ACHN (cell line): ENCODE measurements at regions not wholly inside any gene's neighbourhood (a gene's known extent, or its start where the extent isn't known, plus 50 kb on each side); places are given as distances from the start of the nearest gene placed in this dataset.
"Not testable (repeated sequence)": the region's sequence is repeated elsewhere in the genome, so short reads cannot be mapped to it uniquely, and the experiment has no call there.

Source experiments
- DNase-seq: peaks from one replicate; pipeline ENCODE4 v3.0.0-alpha.2; 2015
- in situ Hi-C: cut with HindIII; loops from 2 replicates; pipeline ENCODE4 v1.10.0; 2017; ENCODE audit warnings: low sequenced_read_pairs, low pct_ligation_motif_present, low pct_unique_long_range_greater_than_20kb

DNA sequence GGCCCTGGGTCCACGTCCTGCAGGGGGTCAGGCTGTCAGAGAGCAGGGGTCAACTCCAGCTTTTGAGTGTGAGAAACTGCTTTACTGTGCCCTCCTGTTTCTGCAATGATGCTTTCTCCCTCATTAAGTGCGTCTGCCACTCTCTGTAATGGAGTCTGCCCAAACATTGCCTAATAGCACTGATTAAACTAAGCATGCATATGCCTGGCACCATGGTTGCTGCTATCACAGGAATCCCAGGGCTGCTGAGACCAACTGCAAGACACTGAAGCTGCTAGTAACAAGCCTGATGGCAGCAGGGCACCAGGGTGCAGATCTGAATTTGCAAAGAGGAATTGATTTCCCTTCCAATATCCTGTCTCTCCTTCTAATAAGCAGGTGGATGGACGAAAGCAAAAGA lies 125.3 kb downstream of the SLC24A2 start:
- DNase-seq: no peak
- in situ Hi-C loops: no loop called here

DNA sequence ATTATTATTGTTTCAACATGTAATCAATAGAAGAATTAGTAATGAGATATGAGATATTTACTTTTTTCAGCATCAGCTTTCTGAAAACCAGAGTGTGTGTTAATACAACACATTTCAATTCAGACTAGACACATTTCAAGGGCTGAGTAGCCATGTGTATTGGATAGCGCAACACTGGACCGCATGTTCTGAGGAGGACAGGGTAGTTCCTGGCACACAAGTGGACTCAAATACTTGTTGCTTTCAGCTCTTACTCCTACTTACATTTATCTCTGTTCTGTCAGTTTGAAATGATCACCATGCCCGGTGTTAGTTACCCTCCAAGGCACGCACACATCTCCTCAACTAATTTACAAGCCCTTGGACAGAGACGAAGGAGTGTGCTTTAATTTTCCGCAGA lies 126.6 kb downstream of the SLC24A2 start:
- no peak for DNase-seq
- in situ Hi-C loops: no loop called here

DNA sequence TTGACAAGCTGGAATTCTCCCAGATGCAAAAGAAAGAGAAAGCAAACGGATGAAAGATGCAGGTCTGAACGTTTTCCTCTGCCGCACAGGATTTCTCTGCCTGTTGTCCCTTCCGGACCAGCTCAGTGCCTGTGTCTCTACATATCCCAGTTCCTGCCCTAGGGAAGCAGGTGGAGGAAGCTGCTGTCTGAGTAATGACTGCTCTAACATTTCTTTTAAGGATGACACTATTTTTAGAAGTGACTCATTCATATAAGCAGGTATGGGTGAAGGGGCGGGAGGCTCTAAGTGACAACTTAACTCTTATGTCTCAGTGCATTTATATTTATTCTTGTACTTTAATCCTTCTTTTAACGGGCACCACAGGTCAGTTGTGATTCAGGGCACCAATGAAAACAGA lies 128.8 kb downstream of the SLC24A2 start:
- in situ Hi-C loops: no loop called here
- peak; percentile 2 for DNase-seq

DNA sequence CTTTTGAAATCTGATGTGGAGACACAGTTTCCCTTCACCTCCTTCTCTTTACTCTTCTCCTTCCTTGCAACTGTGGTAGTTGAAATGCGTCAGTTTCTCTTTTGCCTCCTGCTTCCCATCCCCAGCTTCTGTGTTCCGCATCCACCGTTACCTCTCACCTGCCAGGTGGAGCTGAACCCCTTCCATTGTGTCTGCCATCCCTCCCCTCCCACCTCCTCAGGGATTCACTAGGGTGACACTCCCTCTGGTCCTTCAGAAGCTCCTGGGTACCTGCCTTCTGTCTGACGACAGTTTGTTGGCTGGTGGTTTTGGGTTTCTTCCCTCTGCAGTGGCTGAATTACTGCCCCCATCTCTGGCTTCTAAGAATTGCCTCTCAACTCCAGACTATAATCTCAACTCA lies 132.1 kb downstream of the SLC24A2 start:
- in situ Hi-C loops: no loop called here
- no peak for DNase-seq

DNA sequence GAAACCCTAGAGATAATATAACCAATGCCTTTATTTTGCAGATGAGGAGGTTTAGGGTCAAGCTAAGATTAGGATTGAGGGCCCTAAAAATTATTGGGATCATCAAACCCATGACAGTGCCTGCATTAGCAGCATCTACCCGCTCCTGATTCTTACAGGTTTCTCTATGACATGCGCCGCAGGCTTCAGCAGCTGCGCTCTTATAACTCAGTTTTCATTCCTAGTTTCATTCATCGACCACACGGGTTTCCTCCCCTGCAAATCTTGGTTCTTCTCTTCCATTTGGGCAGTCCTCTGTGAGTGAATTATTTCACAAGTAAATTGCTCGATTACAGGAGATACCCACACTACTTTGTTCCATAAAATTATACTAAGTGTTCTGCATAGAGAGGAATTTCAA lies 137.2 kb downstream of the SLC24A2 start:
- in situ Hi-C loops: no loop called here
- no peak for DNase-seq

DNA sequence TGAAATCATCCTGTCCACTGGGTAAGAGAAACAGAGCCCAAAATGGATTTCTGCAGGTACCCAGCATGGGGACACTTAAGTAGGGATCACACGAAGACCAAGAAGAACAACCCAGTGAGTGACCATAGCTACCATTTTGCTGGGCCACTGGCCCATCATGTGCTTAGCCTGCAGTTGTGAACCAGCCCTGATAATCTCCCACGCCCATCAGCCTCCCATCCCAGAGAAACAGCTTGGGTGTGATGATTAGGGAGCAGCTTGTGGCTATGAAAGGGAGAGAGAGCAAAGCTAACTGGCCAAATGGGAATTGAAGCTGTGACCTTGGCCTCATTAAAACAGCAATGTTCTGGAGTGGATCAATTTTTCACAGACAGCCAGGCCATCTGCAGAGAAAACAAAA lies 138.5 kb downstream of the SLC24A2 start:
- no peak for DNase-seq
- in situ Hi-C loops: no loop called here

DNA sequence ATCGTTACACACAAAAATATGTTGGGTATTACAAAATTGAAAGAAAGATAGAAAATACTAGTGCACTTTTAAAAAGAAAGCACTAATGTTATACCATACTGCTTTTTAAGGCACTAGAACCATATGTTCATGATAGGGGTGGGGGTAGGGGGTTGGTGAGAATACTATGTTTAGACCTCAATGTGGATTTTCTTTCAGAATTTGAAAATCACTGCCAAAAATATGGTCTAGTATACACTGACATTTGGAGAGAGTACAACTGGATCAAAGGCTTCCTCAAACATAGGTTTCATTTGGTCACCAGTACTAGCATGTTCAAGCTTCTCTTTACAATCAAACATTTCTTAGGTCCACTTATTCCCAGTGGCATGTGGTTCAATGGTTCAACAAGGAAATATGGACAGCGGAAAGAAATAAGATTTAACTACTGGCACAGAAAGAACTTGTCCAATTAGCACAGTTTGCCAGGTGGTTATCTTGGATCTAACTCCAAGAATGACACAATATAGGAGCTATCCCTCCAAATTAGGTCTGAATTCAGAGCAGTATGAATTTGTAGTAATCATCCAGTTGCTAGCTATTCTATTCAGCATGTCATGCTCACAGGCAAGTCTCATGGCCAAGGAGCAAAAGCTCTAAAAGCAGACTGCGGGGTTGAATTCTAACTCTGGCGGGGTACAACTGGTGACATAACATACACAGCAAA lies 139.3 kb downstream of the SLC24A2 start:
- no peak for DNase-seq
- in situ Hi-C loops: no loop called here

DNA sequence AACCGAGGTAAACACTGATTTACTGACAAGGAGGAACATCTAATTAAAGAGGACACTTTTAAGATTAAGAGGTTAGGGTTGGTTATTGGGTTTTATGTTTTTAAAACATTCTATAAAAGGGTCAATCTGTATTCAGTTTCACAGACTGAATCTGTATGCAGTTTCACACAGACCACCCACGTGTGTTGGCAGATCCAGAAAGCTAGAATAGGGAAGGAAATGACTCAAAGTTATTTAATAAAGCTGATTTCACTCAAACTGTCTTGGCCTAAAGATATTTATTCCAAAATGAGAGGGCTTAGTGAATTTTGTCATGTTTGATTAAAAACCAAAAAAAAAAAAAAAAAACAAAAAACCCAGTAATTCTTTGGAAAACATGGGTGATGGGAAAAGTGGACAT lies 140.2 kb downstream of the SLC24A2 start:
- no peak for DNase-seq
- in situ Hi-C loops: no loop called here

DNA sequence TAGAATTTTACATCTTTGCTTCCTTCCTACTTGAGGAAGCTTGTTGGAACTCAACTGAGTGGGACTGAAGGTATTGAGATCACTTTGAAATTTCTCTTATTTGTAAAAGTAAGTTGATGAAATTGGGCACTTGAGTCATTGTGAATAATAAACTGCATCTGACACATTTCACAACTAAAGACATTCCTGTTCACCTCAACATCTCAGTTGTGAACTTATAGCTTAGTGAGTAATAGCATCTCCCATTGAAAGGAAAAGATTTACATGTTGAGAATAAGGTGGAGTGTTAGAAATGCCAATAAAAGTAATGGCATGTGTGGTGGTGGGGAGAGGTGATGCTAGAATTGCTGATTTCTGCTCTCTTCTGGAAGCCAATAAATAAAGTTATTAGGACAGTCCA lies 145.0 kb downstream of the SLC24A2 start:
- in situ Hi-C loops: no loop called here
- no peak for DNase-seq

DNA sequence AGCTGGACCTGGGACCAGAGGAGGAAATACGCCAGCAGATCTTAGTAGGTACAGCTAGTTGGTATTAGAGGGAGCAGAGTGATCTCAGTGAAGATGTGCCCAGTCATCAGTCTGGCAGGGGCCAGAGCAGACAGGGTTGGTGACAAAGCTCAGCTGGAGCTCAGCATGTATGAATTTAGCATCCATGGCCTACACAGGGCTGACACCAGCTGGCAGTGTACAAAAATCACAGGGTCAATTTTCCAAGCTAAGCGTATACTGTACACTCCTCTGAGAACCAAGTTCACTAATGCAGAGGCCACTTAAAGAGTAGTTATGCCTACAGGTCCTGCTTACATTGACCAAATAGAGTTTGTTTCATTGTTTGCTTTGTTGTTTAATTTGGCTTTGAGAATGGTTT lies 146.6 kb downstream of the SLC24A2 start:
- DNase-seq: no peak

DNA sequence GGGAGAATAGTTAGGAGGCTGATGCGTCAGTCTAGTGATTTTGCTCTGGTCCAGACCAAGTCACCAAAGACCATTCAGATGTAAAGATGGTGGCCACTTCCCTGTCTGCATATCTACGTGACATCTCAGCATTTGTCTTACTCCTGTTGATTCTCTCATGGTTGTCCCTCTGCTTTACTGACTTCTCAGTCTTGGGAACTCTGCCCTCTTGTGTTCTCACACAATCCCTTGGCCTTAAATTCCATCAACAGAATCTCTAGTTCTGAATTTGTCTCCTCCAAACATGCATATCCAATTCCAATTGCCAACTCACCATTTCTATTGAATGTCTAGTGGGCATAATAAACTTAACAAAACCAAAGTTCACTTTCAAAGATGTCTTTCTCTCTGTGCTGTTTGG lies 147.8 kb downstream of the SLC24A2 start:
- no peak for DNase-seq
- in situ Hi-C loops: no loop called here

More for the DNA sequence above, 146.6 kb downstream of the SLC24A2 start:
- in situ Hi-C loops: no loop called here

DNA sequence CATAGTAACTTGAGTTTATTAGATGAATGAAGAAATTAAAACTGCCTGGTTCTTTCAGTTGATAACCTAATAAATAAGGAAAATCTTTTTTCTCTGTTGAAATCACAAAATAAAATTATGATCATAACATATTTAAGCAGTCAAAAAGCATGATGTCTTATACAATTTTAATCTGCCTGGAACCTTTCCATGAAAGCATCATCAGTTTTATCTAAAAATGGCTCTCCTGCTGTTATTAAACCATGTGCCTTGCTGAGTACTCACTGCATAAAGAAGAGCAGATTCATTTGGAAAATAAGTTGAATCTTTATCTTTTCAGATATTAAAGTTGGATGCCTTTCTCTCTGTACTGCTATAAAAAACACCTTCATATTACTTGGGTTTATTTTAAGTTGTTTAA lies 148.8 kb downstream of the SLC24A2 start:
- in situ Hi-C loops: no loop called here
- no peak for DNase-seq

DNA sequence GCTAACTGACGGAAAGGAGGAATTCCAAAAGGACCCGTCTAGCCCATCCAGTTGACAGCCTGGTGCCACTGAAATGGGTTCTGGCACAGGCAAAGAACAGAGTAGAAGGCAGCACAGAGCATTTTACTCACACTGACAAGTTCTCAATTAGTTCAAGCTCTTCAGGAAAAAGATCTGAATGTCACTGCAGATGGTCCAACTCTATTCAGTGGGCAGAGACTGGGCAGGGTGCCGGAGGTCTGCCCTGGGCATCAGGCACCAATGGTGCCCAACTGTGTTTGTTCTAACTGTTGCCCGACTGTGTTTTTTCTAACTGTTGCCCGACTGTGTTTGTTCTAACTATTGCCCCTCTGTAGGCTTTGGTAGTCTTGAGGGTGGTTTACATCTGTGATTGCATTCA lies 151.8 kb downstream of the SLC24A2 start:
- DNase-seq: no peak
- in situ Hi-C loops: no loop called here

DNA sequence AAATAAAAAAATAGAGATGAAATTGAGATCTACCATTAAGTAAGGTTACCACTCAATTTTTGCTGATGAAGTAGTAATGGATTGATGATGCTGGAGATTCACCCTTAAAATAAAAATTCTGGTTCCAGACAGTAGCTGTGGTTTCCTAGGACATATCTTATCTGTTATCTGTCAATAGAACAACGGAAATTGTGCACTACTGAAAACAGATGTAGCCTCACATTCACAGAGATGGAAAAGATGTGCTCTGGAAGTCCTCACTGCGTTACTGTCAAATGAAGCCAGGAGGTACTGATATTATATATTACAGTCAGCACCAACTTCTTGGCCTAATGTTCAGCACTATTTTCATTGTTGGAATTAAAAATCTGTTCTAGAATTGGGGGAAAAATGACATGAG lies 154.0 kb downstream of the SLC24A2 start:
- DNase-seq: no peak
- in situ Hi-C loops: no loop called here

DNA sequence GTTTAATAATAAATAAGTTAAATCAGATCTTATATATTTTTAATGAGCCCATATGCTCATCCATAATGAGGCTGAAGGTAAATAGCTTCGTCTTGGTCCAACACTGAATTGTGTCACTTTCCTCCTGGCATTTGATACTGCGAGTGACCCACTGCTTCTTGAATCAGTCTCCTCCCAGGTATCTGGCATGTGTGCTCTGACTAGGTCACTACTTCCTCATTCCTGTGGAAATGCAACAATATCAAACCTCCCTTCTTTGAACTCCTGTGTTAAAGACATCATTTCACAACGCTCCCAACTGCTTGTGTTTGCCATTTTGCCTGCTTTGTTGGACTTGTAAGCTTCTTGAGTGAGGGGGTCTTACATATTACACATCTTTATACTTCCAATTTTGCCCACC lies 157.7 kb downstream of the SLC24A2 start:
- in situ Hi-C loops: no loop called here
- DNase-seq: no peak

DNA sequence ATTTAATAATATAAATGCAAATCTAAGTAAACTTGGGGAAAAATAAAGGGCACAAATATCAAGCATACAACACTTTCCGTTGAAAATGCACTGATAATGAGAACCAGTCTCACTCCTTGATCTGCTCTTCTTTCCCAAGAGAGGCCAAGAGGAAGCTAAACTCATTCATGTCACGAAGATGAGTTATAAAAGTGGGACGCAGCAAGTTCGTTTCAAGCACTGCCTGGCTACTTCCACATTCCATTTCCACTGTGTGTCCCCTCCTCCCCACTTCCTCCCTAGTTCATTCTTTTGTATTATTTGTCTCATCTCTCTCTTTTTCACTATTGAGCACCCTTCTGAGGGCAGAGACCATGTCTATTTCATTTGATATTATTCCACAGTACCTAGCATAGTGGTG lies 158.1 kb downstream of the SLC24A2 start:
- in situ Hi-C loops: no loop called here
- no peak for DNase-seq

DNA sequence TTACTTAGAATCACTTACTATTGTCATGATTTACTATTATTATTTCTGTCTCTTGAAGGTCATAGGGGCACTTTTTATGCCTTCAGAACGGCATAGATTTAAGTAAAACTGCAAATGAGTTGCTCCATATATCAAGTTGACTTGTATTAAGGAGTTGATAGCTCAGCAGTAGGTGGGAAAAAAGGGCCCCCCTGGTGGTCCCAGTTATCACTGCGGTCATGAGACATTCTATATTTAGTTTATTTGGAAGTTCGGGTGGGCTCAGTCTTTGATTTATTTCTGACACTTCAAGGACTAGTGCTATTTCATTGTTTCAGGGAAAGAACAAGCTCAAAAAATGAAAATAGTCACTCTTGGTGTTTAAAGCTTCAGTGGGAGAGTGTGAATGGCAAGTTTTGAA lies 159.3 kb downstream of the SLC24A2 start:
- DNase-seq: no peak
- in situ Hi-C loops: no loop called here

DNA sequence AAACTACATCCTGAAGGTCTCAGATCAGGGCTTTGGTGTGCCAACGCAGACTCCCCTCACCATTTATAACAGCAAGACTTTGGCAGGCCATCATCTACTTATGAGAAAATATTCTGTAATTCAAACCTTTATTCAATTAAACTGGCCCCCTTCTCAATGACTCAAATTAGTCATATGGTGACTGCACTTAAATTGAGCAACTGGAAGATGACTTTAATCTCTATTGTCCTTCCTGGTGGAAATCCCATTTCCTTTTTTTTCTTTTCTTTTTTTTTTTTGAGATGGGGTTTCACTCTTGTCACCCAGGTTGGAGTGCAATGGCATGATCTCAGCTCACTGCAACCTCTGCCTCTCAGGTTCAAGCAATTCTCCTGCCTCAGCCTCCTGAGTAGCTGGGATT lies 163.4 kb downstream of the SLC24A2 start:
- DNase-seq, in situ Hi-C loops: not testable (repeated sequence)

DNA sequence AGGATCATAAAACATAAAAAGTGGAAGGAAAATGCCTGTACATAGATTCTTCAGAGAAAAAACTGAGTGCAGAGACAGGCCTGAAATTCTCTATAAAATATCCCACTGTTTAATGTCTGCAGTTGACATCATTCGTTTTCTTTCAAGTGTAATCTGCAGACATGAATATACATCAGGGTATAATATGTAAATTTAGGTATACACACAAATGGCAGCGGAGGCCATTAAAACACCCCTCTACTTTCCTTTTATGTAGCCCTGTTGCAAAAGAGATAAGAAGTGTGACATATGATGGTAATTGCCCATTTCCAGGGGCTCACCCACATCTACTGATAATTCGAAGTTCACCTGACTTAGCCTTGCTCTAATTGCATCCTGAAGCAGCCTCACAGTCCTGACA lies 164.3 kb downstream of the SLC24A2 start:
- no peak for DNase-seq
- in situ Hi-C loops: no loop called here

DNA sequence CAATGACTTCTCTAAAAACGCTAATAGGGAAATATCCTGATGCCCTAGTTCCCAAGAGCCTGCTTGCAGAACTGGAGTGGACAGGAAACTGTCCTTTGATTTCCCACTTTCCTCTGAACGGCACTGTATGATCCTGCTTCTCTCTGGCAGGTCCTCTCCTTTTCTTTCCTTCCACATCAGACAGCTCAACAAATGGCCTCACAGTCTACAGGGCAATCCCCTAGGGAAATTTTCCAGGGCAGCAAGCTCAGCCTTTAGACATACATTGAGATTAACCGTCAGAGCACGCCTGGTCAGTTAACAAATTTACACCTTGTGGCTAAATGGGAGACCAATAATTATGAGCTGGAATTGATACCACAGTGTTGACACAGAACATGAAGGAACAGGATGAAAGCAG lies 164.9 kb downstream of the SLC24A2 start:
- no peak for DNase-seq
- in situ Hi-C loops: no loop called here

DNA sequence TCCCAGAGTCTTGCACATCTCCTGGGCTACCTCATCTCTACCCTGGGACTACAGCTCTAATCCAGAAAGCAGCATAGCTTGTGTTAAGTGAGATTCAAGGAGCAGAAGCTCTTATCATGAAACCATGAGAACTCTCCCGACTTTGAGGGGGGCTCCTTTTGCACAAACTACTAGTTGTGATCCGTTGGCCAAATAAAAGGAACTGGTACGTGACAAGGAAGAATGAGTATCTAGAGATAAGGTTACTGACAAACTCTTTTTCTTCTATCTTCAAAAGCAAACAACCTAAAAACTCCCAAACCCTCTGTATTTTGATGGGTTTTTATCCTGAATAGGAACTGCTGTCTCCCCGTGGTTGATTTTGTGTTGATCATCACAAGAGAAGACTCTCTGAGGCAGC lies 168.5 kb downstream of the SLC24A2 start:
- in situ Hi-C loops: no loop called here
- DNase-seq: no peak
